Esophagus muscularis mucosa (tissue), 3 donors: ENCODE measurements at regions not wholly inside any gene's neighbourhood (a gene's known extent, or its start where the extent isn't known, plus 50 kb on each side); places are given as distances from the start of the nearest gene placed in this dataset.

ENCODE experiments used
- CTCF ChIP-seq, 3 experiments: fragments of 200-600 bp in 2 of 3; fragments of 450-650 bp in 1 of 3; sonication (generic) in 2 of 3; IDR thresholded peaks; one replicate each; pipeline ENCODE4 v1.5.1; 2017 to 2019; ENCODE audit warnings: antibody characterized with exemption in 3 of 3, mild to moderate bottlenecking in 2 of 3, moderate library complexity in 1 of 3
- POLR2AphosphoS5 ChIP-seq, 2 donors: sonication (generic); formaldehyde crosslinking; IDR thresholded peaks; one replicate each; pipeline ENCODE4 v1.6.1; 2017; ENCODE audit warnings: antibody characterized with exemption in 2 of 2

- TF ChIP-seq POLR2AphosphoS5 (IDR thresholded peaks at IDR 0.05): no peak
- no peak for TF ChIP-seq CTCF (IDR thresholded peaks at IDR 0.05)
Observed at GRCh38 chr1:220455559-220455958, 72.4 kb upstream of the MARK1 start.
